K562 (cell line): ENCODE measurements at regions not wholly inside any gene's neighbourhood (a gene's known extent, or its start where the extent isn't known, plus 50 kb on each side); places are given as distances from the start of the nearest gene placed in this dataset.

Source experiments
- ATAC-seq: fragments of 200-7000 bp; cut with Tn5 transposase; 3 replicates; pipeline ENCODE4 v1.9.1; 2020; ENCODE audit warnings: moderate library complexity
- BruUV-seq: library from RNA; stranded (reverse); fragments of 400-500 nt; replicated peaks from 2 replicates; lab custom pipeline; 2021; lab: Mats Ljungman, UMichigan
- CTCF ChIA-PET: fragments of 300-600 bp; formaldehyde crosslinking; extraction: SDS; loops from one replicate; lab custom pipeline; 2021; ENCODE audit warnings: low intra/inter-chr PET ratio; lab: Yijun Ruan, JAX
- POLR2A ChIA-PET: fragments of 300-600, 350-650 bp; sonication (Branson Sonifier 250); formaldehyde crosslinking; extraction: SDS; loops from one replicate; lab custom pipeline; 2021; ENCODE audit warnings: antibody characterized with exemption, inconsistent platforms; lab: Yijun Ruan, JAX
- DNase-seq, 4 experiments: peaks; one replicate each; pipeline versions ENCODE4 v3.0.0 to v3.0.0-alpha.2; 2011 to 2018; ENCODE audit warnings: low spot score in 3 of 4, mixed read lengths in 3 of 4; ENCODE audit errors: extremely low read depth in 1 of 4
- FAIRE-seq: peaks from 2 replicates; lab custom pipeline; 2011; peaks lifted over from hg19 to GRCh38; lab: Jason Lieb, UNC
- H2AFZ ChIP-seq: 2 replicates; pipeline ENCODE4 v1.6.0; 2011; ENCODE audit warnings: low read depth, low read length, control low read depth, inconsistent platforms
- H3K27ac ChIP-seq: fragments of 200-600 bp; 3 replicates; pipeline ENCODE4 v1.8.0; 2011; ENCODE audit warnings: low read depth, mild to moderate bottlenecking, control low read depth, inconsistent platforms, low read length, moderate library complexity, mixed read lengths; ENCODE audit errors: extremely low read depth
- H3K27me3 ChIP-seq, 2 experiments: fragments of 300-600 bp in 1 of 2; 2 replicates in 1 of 2; 3 replicates in 1 of 2; pipeline versions ENCODE4 v1.6.0 to v1.8.0; 2011; ENCODE audit warnings: inconsistent platforms in 2 of 2, low read length in 2 of 2, mild to moderate bottlenecking in 1 of 2, mixed read lengths in 1 of 2, moderate library complexity in 1 of 2; ENCODE audit not compliant: control insufficient read depth in 2 of 2, insufficient read depth in 2 of 2
- H3K36me3 ChIP-seq: fragments of 300-600 bp; 3 replicates; pipeline ENCODE4 v1.8.0; 2011; ENCODE audit warnings: mild to moderate bottlenecking, low read length, inconsistent platforms; ENCODE audit not compliant: control insufficient read depth, insufficient read depth
- H3K4me1 ChIP-seq, 2 experiments: fragments of 200-600 bp in 1 of 2; replicated peaks in 1 of 2; 2 replicates in 1 of 2; 3 replicates in 1 of 2; pipeline versions ENCODE4 v1.5.1 to v1.8.0; 2011; ENCODE audit warnings: inconsistent platforms in 2 of 2, low read length in 2 of 2, mild to moderate bottlenecking in 1 of 2, mixed read lengths in 1 of 2, moderate library complexity in 1 of 2; ENCODE audit not compliant: control insufficient read depth in 2 of 2, insufficient read depth in 2 of 2
- H3K4me2 ChIP-seq: 2 replicates; pipeline ENCODE4 v1.6.1; 2011; ENCODE audit warnings: low read length, control low read depth, inconsistent platforms, mixed read lengths; ENCODE audit not compliant: insufficient read depth
- H3K4me3 ChIP-seq: fragments of 200-600 bp; sonication (generic), shearing (Covaris generic); 2 replicates; pipeline ENCODE4 v1.5.1; 2016; ENCODE audit warnings: control low read depth, inconsistent platforms
- H3K79me2 ChIP-seq: fragments of 200-600 bp; 3 replicates; pipeline ENCODE4 v1.8.0; 2011; ENCODE audit warnings: low read length, inconsistent platforms; ENCODE audit not compliant: control insufficient read depth, insufficient read depth
- H3K9ac ChIP-seq, 2 experiments: 2 replicates each; pipeline versions ENCODE4 v1.6.0 to v1.6.1; 2011; ENCODE audit warnings: low read depth in 2 of 2, low read length in 2 of 2, control low read depth in 1 of 2, inconsistent platforms in 1 of 2, mild to moderate bottlenecking in 1 of 2, mixed read lengths in 1 of 2; ENCODE audit not compliant: insufficient read depth in 1 of 2
- H3K9me1 ChIP-seq: one replicate; pipeline ENCODE4 v1.6.0; 2011; ENCODE audit warnings: inconsistent platforms, mild to moderate bottlenecking, low read length, moderate library complexity; ENCODE audit not compliant: control insufficient read depth, insufficient read depth
- H3K9me3 ChIP-seq: replicated peaks from 2 replicates; pipeline ENCODE4 v1.5.1; 2011; ENCODE audit warnings: low read depth, low read length, inconsistent platforms; ENCODE audit not compliant: control insufficient read depth, insufficient read depth
- H4K20me1 ChIP-seq: replicated peaks from 2 replicates; pipeline ENCODE4 v1.6.1; 2011; ENCODE audit warnings: low read length, inconsistent platforms, mixed read lengths; ENCODE audit not compliant: control insufficient read depth, insufficient read depth
- ARID1B ChIP-seq: fragments of 450-650 bp; IDR thresholded peaks from 2 replicates; pipeline ENCODE4 v1.6.1; 2016; ENCODE audit warnings: antibody characterized with exemption, mild to moderate bottlenecking, inconsistent platforms
- E2F3 ChIP-seq: fragments of 250-450 bp; sonication (Bioruptor Pico); IDR thresholded peaks from 2 replicates; pipeline ENCODE4 v1.4.0; 2020; ENCODE audit warnings: mild to moderate bottlenecking
- EWSR1 ChIP-seq: fragments of 450-650 bp; IDR thresholded peaks from 2 replicates; pipeline ENCODE4 v1.6.1; 2018; ENCODE audit warnings: borderline replicate concordance, mild to moderate bottlenecking, low read depth, moderate library complexity; ENCODE audit not compliant: partially characterized antibody
- GTF2F1 ChIP-seq: IDR thresholded peaks from 2 replicates; pipeline ENCODE4 v1.6.1; 2011; ENCODE audit warnings: low read depth, low read length, improper control_type of control experiment
- JUND ChIP-seq, 2 experiments: IDR thresholded peaks; 2 replicates in 1 of 2; 3 replicates in 1 of 2; pipeline ENCODE4 v1.6.1; 2011; ENCODE audit warnings: borderline replicate concordance in 2 of 2, low read depth in 2 of 2, low read length in 2 of 2, improper control_type of control experiment in 1 of 2, missing biosample characterization in 1 of 2, missing genetic modification characterization in 1 of 2, missing genetic modification reagents in 1 of 2
- MAFF ChIP-seq: IDR thresholded peaks from 2 replicates; pipeline ENCODE4 v1.6.1; 2012; ENCODE audit warnings: low read length, improper control_type of control experiment
- NCOA6 ChIP-seq: fragments of 450-650 bp; IDR thresholded peaks from 2 replicates; pipeline ENCODE4 v1.6.1; 2017; ENCODE audit warnings: mild to moderate bottlenecking
- NR4A1 ChIP-seq, 2 experiments: fragments of 250-450 bp in 1 of 2; fragments of 450-650 bp in 1 of 2; sonication (Bioruptor Pico) in 1 of 2; IDR thresholded peaks; 2 replicates each; pipeline versions ENCODE4 v1.4.0 to v1.6.1; 2016 to 2020; ENCODE audit warnings: mild to moderate bottlenecking in 2 of 2, missing compliant biosample characterization in 1 of 2, missing genetic modification characterization in 1 of 2, moderate library complexity in 1 of 2
- POLR2A ChIP-seq: fragments of 450-650 bp; conservative IDR thresholded peaks from 2 replicates; pipeline ENCODE4 v1.6.1; 2016
- POLR3A ChIP-seq: IDR thresholded peaks from 2 replicates; pipeline ENCODE4 v1.6.1; 2011; ENCODE audit warnings: borderline replicate concordance, mild to moderate bottlenecking, moderate library complexity; ENCODE audit not compliant: insufficient read length, insufficient read depth; ENCODE audit errors: extremely low read depth
- RBM14 ChIP-seq: fragments of 200-400 bp; formaldehyde crosslinking; IDR thresholded peaks from 2 replicates; pipeline ENCODE4 v1.6.1; 2018; ENCODE audit warnings: low read depth, mild to moderate bottlenecking, low read length, moderate library complexity, borderline replicate concordance; ENCODE audit not compliant: insufficient read depth
- SNRNP70 ChIP-seq: fragments of 200-400 bp; formaldehyde crosslinking; optimal IDR thresholded peaks from 2 replicates; pipeline ENCODE3; 2017; ENCODE audit warnings: low read depth, low read length
- TEAD4 ChIP-seq, 2 experiments: sonication (generic) in 1 of 2; formaldehyde crosslinking in 1 of 2; IDR thresholded peaks; 2 replicates each; pipeline versions ENCODE4 v1.6.1 to v1.8.0; 2012 to 2022; ENCODE audit warnings: borderline replicate concordance in 1 of 2, inconsistent platforms in 1 of 2, low read length in 1 of 2, mild to moderate bottlenecking in 1 of 2, missing genetic modification reagents in 1 of 2
- XRCC3 ChIP-seq: fragments of 450-650 bp; IDR thresholded peaks from 2 replicates; pipeline ENCODE4 v1.6.1; 2017; ENCODE audit warnings: mild to moderate bottlenecking, moderate library complexity
- WGBS: fragments of 100-300 bp; shearing (Covaris generic); methylation state at CpG from one replicate; pipeline ENCODE4 v1.1.6; 2016; ENCODE audit warnings: low coverage, mixed read lengths; ENCODE audit not compliant: insufficient coverage; ENCODE audit errors: missing lambda C conversion rate; 5-methylcytosine and 5-hydroxymethylcytosine counted together
- in situ Hi-C: fragments of 300-500 bp; cut with MboI; formaldehyde crosslinking; loops from 4 replicates; pipeline ENCODE4 v1.15.0; 2018; ENCODE audit warnings: inconsistent platforms, mixed read lengths
- intact Hi-C: fragments of 100-400 bp; cut with micrococcal nuclease; formaldehyde crosslinking; loops from 2 replicates; pipeline ENCODE4 v1.14.2; 2022
- TF ChIP-seq, protein P1 (sequence below): fragments of 450-650 bp; formaldehyde crosslinking; IDR thresholded peaks from 2 replicates; pipeline ENCODE4 v1.4.0; 2020; ENCODE audit warnings: mild to moderate bottlenecking, moderate library complexity
- TF ChIP-seq, protein P2 (sequence below): sonication (generic); formaldehyde crosslinking; IDR thresholded peaks from 2 replicates; pipeline ENCODE4 v1.8.0; 2022; ENCODE audit warnings: missing genetic modification reagents, mild to moderate bottlenecking, moderate library complexity, borderline replicate concordance
- TF ChIP-seq, protein P3 (sequence below): fragments of 150-350 bp; IDR thresholded peaks from 2 replicates; pipeline ENCODE4 v1.6.1; 2014; ENCODE audit warnings: low read depth, mild to moderate bottlenecking, low read length, borderline replicate concordance

DNA sequence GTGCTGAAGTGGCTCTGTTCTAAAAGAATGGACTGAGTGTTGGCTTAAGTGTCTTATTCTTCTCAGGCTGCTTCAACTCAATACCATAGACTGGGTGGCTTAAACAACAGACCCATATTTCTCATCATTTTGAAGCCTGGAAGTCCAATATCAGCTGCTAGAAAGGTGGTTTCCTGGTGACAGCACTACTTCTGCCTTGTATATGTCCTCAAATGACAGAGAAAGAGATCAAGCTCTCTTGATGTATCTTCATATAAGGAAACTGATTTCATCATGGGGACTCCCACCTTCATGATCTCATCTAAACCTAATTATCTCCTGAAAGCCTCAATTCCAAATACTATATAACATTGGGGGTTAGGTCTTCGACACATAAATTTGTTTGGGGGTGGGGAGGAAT lies 449.7 kb upstream of the DSEL start:
- no peak overlapping the region for H2AFZ ChIP-seq
- no peaks in the 10 kb centered on the region for H3K9me3 ChIP-seq
- no peaks in the 10 kb centered on the region for H3K27me3 ChIP-seq
- ChIA-PET POLR2A (no interaction called here), CTCF (no interaction called here)
- ATAC-seq: no peak
- BruUV-seq: no TSS peak
- no peaks in the 10 kb centered on the region for H3K4me1 ChIP-seq
- FAIRE-seq: no peak
- H3K9me1 ChIP-seq: no peaks in the 10 kb centered on the region
- H4K20me1 ChIP-seq: no peaks in the 10 kb centered on the region
- H3K27ac ChIP-seq: no peak overlapping the region
- no peaks in the 10 kb centered on the region for H3K79me2 ChIP-seq
- intact Hi-C loops: no loop called here
- in situ Hi-C loops: no loop called here
- TF ChIP-seq NCOA6 (no peak), POLR3A (no peak), RBM14 (no peak), JUND (IDR thresholded peaks at IDR 0.05; ENCODE audit: borderline replicate concordance, low read depth, low read length) (no peak), JUND (tag; IDR thresholded peaks at IDR 0.05; ENCODE audit: borderline replicate concordance, low read depth, low read length) (no peak), EWSR1 (no peak), XRCC3 (no peak), E2F3 (CRISPR knock-in tag) (no peak), POLR2A (no peak), SNRNP70 (no peak), MAFF (no peak), NR4A1 (CRISPR knock-in tag; IDR thresholded peaks at IDR 0.05) (no peak), NR4A1 (tag; IDR thresholded peaks at IDR 0.05) (no peak), TEAD4 (IDR thresholded peaks at IDR 0.05; ENCODE audit: low read length) (no peak), TEAD4 (CRISPR knock-in tag; IDR thresholded peaks at IDR 0.05; ENCODE audit: borderline replicate concordance) (no peak), GTF2F1 (no peak), ARID1B (no peak)
- TF ChIP-seq, protein P1, sequence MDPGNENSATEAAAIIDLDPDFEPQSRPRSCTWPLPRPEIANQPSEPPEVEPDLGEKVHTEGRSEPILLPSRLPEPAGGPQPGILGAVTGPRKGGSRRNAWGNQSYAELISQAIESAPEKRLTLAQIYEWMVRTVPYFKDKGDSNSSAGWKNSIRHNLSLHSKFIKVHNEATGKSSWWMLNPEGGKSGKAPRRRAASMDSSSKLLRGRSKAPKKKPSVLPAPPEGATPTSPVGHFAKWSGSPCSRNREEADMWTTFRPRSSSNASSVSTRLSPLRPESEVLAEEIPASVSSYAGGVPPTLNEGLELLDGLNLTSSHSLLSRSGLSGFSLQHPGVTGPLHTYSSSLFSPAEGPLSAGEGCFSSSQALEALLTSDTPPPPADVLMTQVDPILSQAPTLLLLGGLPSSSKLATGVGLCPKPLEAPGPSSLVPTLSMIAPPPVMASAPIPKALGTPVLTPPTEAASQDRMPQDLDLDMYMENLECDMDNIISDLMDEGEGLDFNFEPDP (CRISPR knock-in tag): no peak
- TF ChIP-seq, protein P2, sequence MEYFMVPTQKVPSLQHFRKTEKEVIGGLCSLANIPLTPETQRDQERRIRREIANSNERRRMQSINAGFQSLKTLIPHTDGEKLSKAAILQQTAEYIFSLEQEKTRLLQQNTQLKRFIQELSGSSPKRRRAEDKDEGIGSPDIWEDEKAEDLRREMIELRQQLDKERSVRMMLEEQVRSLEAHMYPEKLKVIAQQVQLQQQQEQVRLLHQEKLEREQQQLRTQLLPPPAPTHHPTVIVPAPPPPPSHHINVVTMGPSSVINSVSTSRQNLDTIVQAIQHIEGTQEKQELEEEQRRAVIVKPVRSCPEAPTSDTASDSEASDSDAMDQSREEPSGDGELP (CRISPR knock-in tag): no peak
- TF ChIP-seq, protein P3, sequence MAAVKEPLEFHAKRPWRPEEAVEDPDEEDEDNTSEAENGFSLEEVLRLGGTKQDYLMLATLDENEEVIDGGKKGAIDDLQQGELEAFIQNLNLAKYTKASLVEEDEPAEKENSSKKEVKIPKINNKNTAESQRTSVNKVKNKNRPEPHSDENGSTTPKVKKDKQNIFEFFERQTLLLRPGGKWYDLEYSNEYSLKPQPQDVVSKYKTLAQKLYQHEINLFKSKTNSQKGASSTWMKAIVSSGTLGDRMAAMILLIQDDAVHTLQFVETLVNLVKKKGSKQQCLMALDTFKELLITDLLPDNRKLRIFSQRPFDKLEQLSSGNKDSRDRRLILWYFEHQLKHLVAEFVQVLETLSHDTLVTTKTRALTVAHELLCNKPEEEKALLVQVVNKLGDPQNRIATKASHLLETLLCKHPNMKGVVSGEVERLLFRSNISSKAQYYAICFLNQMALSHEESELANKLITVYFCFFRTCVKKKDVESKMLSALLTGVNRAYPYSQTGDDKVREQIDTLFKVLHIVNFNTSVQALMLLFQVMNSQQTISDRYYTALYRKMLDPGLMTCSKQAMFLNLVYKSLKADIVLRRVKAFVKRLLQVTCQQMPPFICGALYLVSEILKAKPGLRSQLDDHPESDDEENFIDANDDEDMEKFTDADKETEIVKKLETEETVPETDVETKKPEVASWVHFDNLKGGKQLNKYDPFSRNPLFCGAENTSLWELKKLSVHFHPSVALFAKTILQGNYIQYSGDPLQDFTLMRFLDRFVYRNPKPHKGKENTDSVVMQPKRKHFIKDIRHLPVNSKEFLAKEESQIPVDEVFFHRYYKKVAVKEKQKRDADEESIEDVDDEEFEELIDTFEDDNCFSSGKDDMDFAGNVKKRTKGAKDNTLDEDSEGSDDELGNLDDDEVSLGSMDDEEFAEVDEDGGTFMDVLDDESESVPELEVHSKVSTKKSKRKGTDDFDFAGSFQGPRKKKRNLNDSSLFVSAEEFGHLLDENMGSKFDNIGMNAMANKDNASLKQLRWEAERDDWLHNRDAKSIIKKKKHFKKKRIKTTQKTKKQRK: no peak
- H3K36me3 ChIP-seq: no peaks in the 10 kb centered on the region
- 0% methylated on average over 1 of the region's 1 CpG for WGBS
- DNase-seq: no peak
- no peak overlapping the region for H3K4me2 ChIP-seq
- H3K9ac ChIP-seq: no peak overlapping the region
- H3K4me3 ChIP-seq: no peak overlapping the region
